ENCODE measurements at regions not wholly inside any gene's neighbourhood (a gene's known extent, or its start where the extent isn't known, plus 50 kb on each side); places are given as distances from the start of the nearest gene placed in this dataset.

GRCh38 chr12:67460388-67460787 is 188.2 kb upstream of the DYRK2 start:
- H3K9me3 ChIP-seq = no peaks in the 10 kb centered on the region
- H3K4me3 ChIP-seq = no peak overlapping the region
- TF ChIP-seq, protein P1, sequence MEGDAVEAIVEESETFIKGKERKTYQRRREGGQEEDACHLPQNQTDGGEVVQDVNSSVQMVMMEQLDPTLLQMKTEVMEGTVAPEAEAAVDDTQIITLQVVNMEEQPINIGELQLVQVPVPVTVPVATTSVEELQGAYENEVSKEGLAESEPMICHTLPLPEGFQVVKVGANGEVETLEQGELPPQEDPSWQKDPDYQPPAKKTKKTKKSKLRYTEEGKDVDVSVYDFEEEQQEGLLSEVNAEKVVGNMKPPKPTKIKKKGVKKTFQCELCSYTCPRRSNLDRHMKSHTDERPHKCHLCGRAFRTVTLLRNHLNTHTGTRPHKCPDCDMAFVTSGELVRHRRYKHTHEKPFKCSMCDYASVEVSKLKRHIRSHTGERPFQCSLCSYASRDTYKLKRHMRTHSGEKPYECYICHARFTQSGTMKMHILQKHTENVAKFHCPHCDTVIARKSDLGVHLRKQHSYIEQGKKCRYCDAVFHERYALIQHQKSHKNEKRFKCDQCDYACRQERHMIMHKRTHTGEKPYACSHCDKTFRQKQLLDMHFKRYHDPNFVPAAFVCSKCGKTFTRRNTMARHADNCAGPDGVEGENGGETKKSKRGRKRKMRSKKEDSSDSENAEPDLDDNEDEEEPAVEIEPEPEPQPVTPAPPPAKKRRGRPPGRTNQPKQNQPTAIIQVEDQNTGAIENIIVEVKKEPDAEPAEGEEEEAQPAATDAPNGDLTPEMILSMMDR (IDR thresholded peaks at IDR 0.05) = no peak
- no peaks in the 10 kb centered on the region for H3K36me3 ChIP-seq
- DNase-seq (ENCODE audit: low spot score) = no peak
- no peaks in the 10 kb centered on the region for H3K27me3 ChIP-seq
- no peak overlapping the region for H3K27ac ChIP-seq
- peaks cover 0 to 28% of the 10 kb centered on the region in 2 donors for H3K4me1 ChIP-seq

GRCh38 chr12:67468549-67469245 is 179.8 kb upstream of the DYRK2 start:
- peak overlapping the region in 1 of 2 donors; percentile 22 for H3K27ac ChIP-seq
- TF ChIP-seq, protein P1 (IDR thresholded peaks at IDR 0.05) = no peak
- H3K9me3 ChIP-seq = peaks cover 0 to 17% of the 10 kb centered on the region in 2 donors
- no peak overlapping the region for H3K4me3 ChIP-seq
- H3K36me3 ChIP-seq = no peaks in the 10 kb centered on the region
- H3K4me1 ChIP-seq = peaks cover 0 to 28% of the 10 kb centered on the region in 2 donors
- no peaks in the 10 kb centered on the region for H3K27me3 ChIP-seq
- no peak for DNase-seq (ENCODE audit: low spot score)

DNA sequence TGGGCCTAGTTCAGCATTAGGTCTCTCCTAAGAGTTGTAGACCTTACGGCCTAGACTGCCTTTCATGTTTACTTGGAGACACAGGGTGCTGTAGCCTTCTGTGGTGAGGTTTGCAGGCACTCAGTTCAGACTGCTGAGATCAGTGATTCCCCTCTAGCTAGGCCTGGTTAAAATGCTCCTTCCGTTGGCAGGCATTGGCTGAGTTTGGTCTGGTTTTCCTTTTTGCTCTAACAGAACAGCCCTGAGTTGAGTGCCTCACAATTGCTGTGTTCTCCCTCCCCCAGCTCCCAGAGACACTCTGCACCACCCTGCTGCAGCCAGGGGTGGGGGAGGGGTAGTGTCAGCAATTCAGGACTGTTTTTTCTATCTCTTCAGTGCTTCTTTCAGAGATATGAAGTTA is 178.9 kb upstream of the DYRK2 start:
- TF ChIP-seq, protein P1 (IDR thresholded peaks at IDR 0.05) = no peak
- peaks cover 0 to 28% of the 10 kb centered on the region in 2 donors for H3K4me1 ChIP-seq
- no peak overlapping the region for H3K4me3 ChIP-seq
- H3K27me3 ChIP-seq = no peaks in the 10 kb centered on the region
- no peaks in the 10 kb centered on the region for H3K36me3 ChIP-seq
- no peak for DNase-seq (ENCODE audit: low spot score)
- peak overlapping the region in 1 of 2 donors; percentile 22 for H3K27ac ChIP-seq
- H3K9me3 ChIP-seq = peaks cover 0 to 17% of the 10 kb centered on the region in 2 donors

DNA sequence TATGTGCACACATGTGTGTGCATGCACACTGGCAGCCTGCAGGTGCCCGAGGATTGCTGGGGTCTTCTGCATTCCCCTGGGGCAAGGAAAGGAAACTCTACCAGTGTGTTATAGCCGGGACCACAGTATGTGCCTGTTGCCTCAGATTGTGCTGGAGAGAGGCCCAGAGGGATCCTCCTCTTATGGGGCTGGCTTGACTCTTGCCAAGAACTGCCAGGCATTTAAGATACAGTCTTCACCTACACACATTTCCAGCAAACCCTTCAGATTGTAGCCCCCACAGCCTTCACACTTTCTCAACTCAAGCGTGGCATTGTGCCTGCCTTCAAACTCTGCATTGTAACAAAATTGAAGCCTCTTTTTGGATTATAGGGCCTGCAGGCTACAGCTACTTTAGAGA is 176.7 kb upstream of the DYRK2 start:
- Histone ChIP-seq H3K27me3 (no peaks in the 10 kb centered on the region), H3K27ac (peak overlapping the region; percentile 25 to 72), H3K36me3 (no peaks in the 10 kb centered on the region), H3K4me3 (no peak overlapping the region), H3K9me3 (peaks cover 0 to 11% of the 10 kb centered on the region in 2 donors), H3K4me1 (peaks cover 0 to 32% of the 10 kb centered on the region in 2 donors)
- DNase-seq (ENCODE audit: low spot score) = no peak
- TF ChIP-seq, protein P1 (IDR thresholded peaks at IDR 0.05) = no peak

- H3K4me3 ChIP-seq = no peak overlapping the region
- TF ChIP-seq, protein P1 (IDR thresholded peaks at IDR 0.05) = no peak
- peaks cover 0 to 32% of the 10 kb centered on the region in 2 donors for H3K4me1 ChIP-seq
- no peaks in the 10 kb centered on the region for H3K27me3 ChIP-seq
- DNase-seq (ENCODE audit: low spot score) = peak; percentile 75
- peaks cover 0 to 4% of the 10 kb centered on the region in 2 donors for H3K9me3 ChIP-seq
- no peaks in the 10 kb centered on the region for H3K36me3 ChIP-seq
- peak overlapping the region; percentile 25 to 72 for H3K27ac ChIP-seq
Observed at GRCh38 chr12:67472539-67472938, 176.0 kb upstream of the DYRK2 start.
